Choroid plexus epithelial cell (primary cell): ENCODE measurements at regions not wholly inside any gene's neighbourhood (a gene's known extent, or its start where the extent isn't known, plus 50 kb on each side); places are given as distances from the start of the nearest gene placed in this dataset.

Source experiments
- DNase-seq: peaks from one replicate; pipeline ENCODE4 v3.0.0-alpha.2; 2010; ENCODE audit warnings: low read depth
- H3K4me3 ChIP-seq: 2 replicates; pipeline ENCODE4 v1.5.1; 2011; ENCODE audit warnings: low read depth, mild to moderate bottlenecking, control low read depth, low read length, moderate library complexity
- TF ChIP-seq, protein P1 (sequence below): conservative IDR thresholded peaks from 2 replicates; pipeline ENCODE4 v1.5.1; 2011; ENCODE audit warnings: low read depth, mild to moderate bottlenecking, control low read depth, inconsistent platforms, low read length, moderate library complexity

GRCh38 chr1:176285996-176286395, 78.9 kb upstream of the COP1 start:
- DNase-seq: no peak
- H3K4me3 ChIP-seq: no peak overlapping the region
- TF ChIP-seq, protein P1, sequence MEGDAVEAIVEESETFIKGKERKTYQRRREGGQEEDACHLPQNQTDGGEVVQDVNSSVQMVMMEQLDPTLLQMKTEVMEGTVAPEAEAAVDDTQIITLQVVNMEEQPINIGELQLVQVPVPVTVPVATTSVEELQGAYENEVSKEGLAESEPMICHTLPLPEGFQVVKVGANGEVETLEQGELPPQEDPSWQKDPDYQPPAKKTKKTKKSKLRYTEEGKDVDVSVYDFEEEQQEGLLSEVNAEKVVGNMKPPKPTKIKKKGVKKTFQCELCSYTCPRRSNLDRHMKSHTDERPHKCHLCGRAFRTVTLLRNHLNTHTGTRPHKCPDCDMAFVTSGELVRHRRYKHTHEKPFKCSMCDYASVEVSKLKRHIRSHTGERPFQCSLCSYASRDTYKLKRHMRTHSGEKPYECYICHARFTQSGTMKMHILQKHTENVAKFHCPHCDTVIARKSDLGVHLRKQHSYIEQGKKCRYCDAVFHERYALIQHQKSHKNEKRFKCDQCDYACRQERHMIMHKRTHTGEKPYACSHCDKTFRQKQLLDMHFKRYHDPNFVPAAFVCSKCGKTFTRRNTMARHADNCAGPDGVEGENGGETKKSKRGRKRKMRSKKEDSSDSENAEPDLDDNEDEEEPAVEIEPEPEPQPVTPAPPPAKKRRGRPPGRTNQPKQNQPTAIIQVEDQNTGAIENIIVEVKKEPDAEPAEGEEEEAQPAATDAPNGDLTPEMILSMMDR: no peak

- no peak for DNase-seq
- TF ChIP-seq, protein P1: no peak
- no peak overlapping the region for H3K4me3 ChIP-seq
These were observed 64.5 kb upstream of the COP1 start for GRCh38 chr1:176271572-176271971.
